ENCODE measurements at regions not wholly inside any gene's neighbourhood (a gene's known extent, or its start where the extent isn't known, plus 50 kb on each side); places are given as distances from the start of the nearest gene placed in this dataset.

DNA sequence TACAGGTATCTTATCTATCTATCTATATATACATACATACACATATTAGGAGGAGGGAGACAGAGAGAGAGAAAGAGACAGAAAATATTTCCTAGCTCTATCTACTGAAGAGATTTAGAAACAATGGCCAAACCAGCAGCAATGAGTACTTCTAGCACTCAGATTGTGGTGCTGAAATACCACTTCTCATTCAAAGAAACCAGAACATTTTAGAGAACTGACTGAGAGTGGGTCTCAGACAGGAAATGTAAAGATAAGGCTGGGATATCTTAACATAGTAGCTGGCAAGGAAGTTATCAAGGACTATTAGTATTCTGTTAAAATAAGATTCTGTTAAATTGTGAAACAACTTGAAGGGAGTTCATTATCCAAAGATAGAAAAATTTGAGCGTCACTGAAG is 57.0 kb downstream of the DNAAF9 start:
- TF ChIP-seq EZH2phosphoT487 (IDR thresholded peaks at IDR 0.05; ENCODE audit: borderline replicate concordance): no peak
- TF ChIP-seq, protein P1, sequence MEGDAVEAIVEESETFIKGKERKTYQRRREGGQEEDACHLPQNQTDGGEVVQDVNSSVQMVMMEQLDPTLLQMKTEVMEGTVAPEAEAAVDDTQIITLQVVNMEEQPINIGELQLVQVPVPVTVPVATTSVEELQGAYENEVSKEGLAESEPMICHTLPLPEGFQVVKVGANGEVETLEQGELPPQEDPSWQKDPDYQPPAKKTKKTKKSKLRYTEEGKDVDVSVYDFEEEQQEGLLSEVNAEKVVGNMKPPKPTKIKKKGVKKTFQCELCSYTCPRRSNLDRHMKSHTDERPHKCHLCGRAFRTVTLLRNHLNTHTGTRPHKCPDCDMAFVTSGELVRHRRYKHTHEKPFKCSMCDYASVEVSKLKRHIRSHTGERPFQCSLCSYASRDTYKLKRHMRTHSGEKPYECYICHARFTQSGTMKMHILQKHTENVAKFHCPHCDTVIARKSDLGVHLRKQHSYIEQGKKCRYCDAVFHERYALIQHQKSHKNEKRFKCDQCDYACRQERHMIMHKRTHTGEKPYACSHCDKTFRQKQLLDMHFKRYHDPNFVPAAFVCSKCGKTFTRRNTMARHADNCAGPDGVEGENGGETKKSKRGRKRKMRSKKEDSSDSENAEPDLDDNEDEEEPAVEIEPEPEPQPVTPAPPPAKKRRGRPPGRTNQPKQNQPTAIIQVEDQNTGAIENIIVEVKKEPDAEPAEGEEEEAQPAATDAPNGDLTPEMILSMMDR (conservative IDR thresholded peaks at IDR 0.05; ENCODE audit: low read length): no peak
- Histone ChIP-seq H3K9me2 (replicated peaks; ENCODE audit: low read depth, low read length) (no peaks in the 10 kb centered on the region), H4K20me1 (ENCODE audit: insufficient read depth, low read length, poor library complexity, severe bottlenecking) (no peaks in the 10 kb centered on the region), H2AFZ (ENCODE audit: low read length) (no peak overlapping the region), H3F3A (ENCODE audit: low read depth) (no peaks in the 10 kb centered on the region), H3K4me3 (ENCODE audit: low read length, poor library complexity, severe bottlenecking) (no peak overlapping the region), H3K9ac (ENCODE audit: low read depth, low read length, poor library complexity, severe bottlenecking) (no peak overlapping the region), H3K79me2 (ENCODE audit: insufficient read depth, low read length) (no peaks in the 10 kb centered on the region), H3K27me3 (ENCODE audit: insufficient read depth, low read length, poor library complexity, severe bottlenecking) (no peaks in the 10 kb centered on the region), H3K4me1 (ENCODE audit: insufficient read depth, low read length, poor library complexity, severe bottlenecking) (no peaks in the 10 kb centered on the region), H3K4me2 (ENCODE audit: low read depth, low read length, poor library complexity, severe bottlenecking) (no peak overlapping the region), H3K9me3 (ENCODE audit: insufficient read depth, low read depth, low read length) (no peaks in the 10 kb centered on the region), H3K36me3 (ENCODE audit: insufficient read depth, low read length) (peaks cover 5% of the 10 kb centered on the region; the same call in 1 of the 2 replicates)

DNA sequence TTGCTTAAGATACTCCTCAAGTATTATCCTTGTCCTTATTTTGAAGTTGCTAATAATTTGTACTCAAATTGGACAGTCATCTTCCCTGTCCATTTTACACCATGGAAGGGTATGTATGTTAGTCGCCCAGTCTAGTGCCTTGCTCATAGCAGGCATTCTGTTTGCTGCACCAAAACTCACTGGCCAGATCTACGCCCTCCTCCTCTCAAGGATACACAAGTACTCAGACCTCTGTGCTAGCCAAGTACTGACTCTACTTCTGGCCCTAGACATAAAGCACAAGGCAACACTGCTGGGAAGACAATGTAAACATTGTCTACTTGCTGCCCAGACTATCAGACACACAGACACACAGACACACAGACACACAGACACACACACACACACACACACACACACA is 57.7 kb downstream of the DNAAF9 start:
- Histone ChIP-seq H3K36me3 (ENCODE audit: insufficient read depth, low read length) (peaks cover 5% of the 10 kb centered on the region; the same call in 1 of the 2 replicates), H3K9me2 (replicated peaks; ENCODE audit: low read depth, low read length) (no peaks in the 10 kb centered on the region), H3K4me3 (ENCODE audit: low read length, poor library complexity, severe bottlenecking) (no peak overlapping the region)

GRCh38 chr20:3342766-3343165 is 64.7 kb downstream of the DNAAF9 start:
- TF ChIP-seq EZH2phosphoT487 (IDR thresholded peaks at IDR 0.05; ENCODE audit: borderline replicate concordance): no peak
- TF ChIP-seq, protein P1 (conservative IDR thresholded peaks at IDR 0.05; ENCODE audit: low read length): no peak
- no peaks in the 10 kb centered on the region for H3K4me1 ChIP-seq (ENCODE audit: insufficient read depth, low read length, poor library complexity, severe bottlenecking)
- no peaks in the 10 kb centered on the region for H3F3A ChIP-seq (ENCODE audit: low read depth)
- no peak overlapping the region for H3K4me2 ChIP-seq (ENCODE audit: low read depth, low read length, poor library complexity, severe bottlenecking)
- no peaks in the 10 kb centered on the region for H3K79me2 ChIP-seq (ENCODE audit: insufficient read depth, low read length)
- no peak overlapping the region for H3K9ac ChIP-seq (ENCODE audit: low read depth, low read length, poor library complexity, severe bottlenecking)
- peaks cover 13% of the 10 kb centered on the region; the same call in 1 of the 2 replicates for H3K36me3 ChIP-seq (ENCODE audit: insufficient read depth, low read length)
- H3K9me3 ChIP-seq (ENCODE audit: insufficient read depth, low read depth, low read length): no peaks in the 10 kb centered on the region
- no peaks in the 10 kb centered on the region for H3K27me3 ChIP-seq (ENCODE audit: insufficient read depth, low read length, poor library complexity, severe bottlenecking)
- no peak overlapping the region for H3K4me3 ChIP-seq (ENCODE audit: low read length, poor library complexity, severe bottlenecking)
- no peaks in the 10 kb centered on the region for H4K20me1 ChIP-seq (ENCODE audit: insufficient read depth, low read length, poor library complexity, severe bottlenecking)
- no peaks in the 10 kb centered on the region for H3K9me2 ChIP-seq (replicated peaks; ENCODE audit: low read depth, low read length)
- no peak overlapping the region for H2AFZ ChIP-seq (ENCODE audit: low read length)

More for the DNA sequence above, 57.7 kb downstream of the DNAAF9 start:
- Histone ChIP-seq H3K27me3 (ENCODE audit: insufficient read depth, low read length, poor library complexity, severe bottlenecking) (no peaks in the 10 kb centered on the region), H3K4me2 (ENCODE audit: low read depth, low read length, poor library complexity, severe bottlenecking) (no peak overlapping the region), H3K4me1 (ENCODE audit: insufficient read depth, low read length, poor library complexity, severe bottlenecking) (no peaks in the 10 kb centered on the region), H3K9ac (ENCODE audit: low read depth, low read length, poor library complexity, severe bottlenecking) (no peak overlapping the region), H3K79me2 (ENCODE audit: insufficient read depth, low read length) (no peaks in the 10 kb centered on the region), H4K20me1 (ENCODE audit: insufficient read depth, low read length, poor library complexity, severe bottlenecking) (no peaks in the 10 kb centered on the region), H3F3A (ENCODE audit: low read depth) (no peaks in the 10 kb centered on the region), H3K9me3 (ENCODE audit: insufficient read depth, low read depth, low read length) (no peaks in the 10 kb centered on the region), H2AFZ (ENCODE audit: low read length) (no peak overlapping the region)
- TF ChIP-seq, protein P1 (conservative IDR thresholded peaks at IDR 0.05; ENCODE audit: low read length): no peak
- no peak for TF ChIP-seq EZH2phosphoT487 (IDR thresholded peaks at IDR 0.05; ENCODE audit: borderline replicate concordance)
